B cell (primary cell): ENCODE measurements at regions not wholly inside any gene's neighbourhood (a gene's known extent, or its start where the extent isn't known, plus 50 kb on each side); places are given as distances from the start of the nearest gene placed in this dataset.

Source experiments
- ATAC-seq: fragments of 200-7000 bp; cut with Tn5 transposase; one replicate; pipeline ENCODE4 v1.10.0; 2021; ENCODE audit warnings: low read depth, mild to moderate bottlenecking, moderate number of reproducible peaks, moderate library complexity
- CTCF ChIA-PET: fragments of 350-600 bp; sonication (Branson Sonifier 250); formaldehyde crosslinking; loops from one replicate; lab custom pipeline; 2021; ENCODE audit warnings: antibody characterized with exemption, inconsistent platforms; lab: Charles Lee
- POLR2A ChIA-PET: fragments of 350-600 bp; sonication (Branson Sonifier 250); formaldehyde crosslinking; loops from one replicate; lab custom pipeline; 2021; ENCODE audit warnings: antibody characterized with exemption; lab: Charles Lee
- DNase-seq: peaks from one replicate; pipeline ENCODE4 v3.0.0; 2013
- H2AFZ ChIP-seq: 2 replicates; pipeline ENCODE4 v1.6.1; 2012; ENCODE audit warnings: mild to moderate bottlenecking, low read depth, low read length; ENCODE audit not compliant: insufficient read depth, poor library complexity, severe bottlenecking
- H3K27ac ChIP-seq, 2 donors: 1 replicate in 1 of 2; 2 replicates in 1 of 2; pipeline ENCODE4 v1.5.1; 2012 to 2013; ENCODE audit warnings: low read length in 2 of 2, mild to moderate bottlenecking in 2 of 2, moderate library complexity in 1 of 2
- H3K27me3 ChIP-seq, 4 experiments: fragments of 200-600 bp in 1 of 4; sonication (generic) in 1 of 4; replicated peaks in 1 of 4; 1 replicate in 2 of 4; 2 replicates in 2 of 4; pipeline versions ENCODE4 v1.6.1 to v1.7.0; 2013 to 2016; ENCODE audit warnings: low read length in 3 of 4, mild to moderate bottlenecking in 2 of 4, mixed read lengths in 1 of 4, moderate library complexity in 1 of 4; ENCODE audit not compliant: insufficient read depth in 4 of 4, control insufficient read depth in 3 of 4; ENCODE audit errors: control extremely low read depth in 1 of 4
- H3K36me3 ChIP-seq, 2 experiments: replicated peaks in 1 of 2; 1 replicate in 1 of 2; 2 replicates in 1 of 2; pipeline versions ENCODE4 v1.6.1 to v1.7.1; 2013; ENCODE audit warnings: low read length in 1 of 2; ENCODE audit not compliant: insufficient read depth in 2 of 2, control insufficient read depth in 1 of 2; ENCODE audit errors: control extremely low read depth in 1 of 2, extremely low read depth in 1 of 2
- H3K4me1 ChIP-seq, 2 donors: fragments of 200-600 bp in 1 of 2; sonication (generic) in 1 of 2; 1 replicate in 1 of 2; 2 replicates in 1 of 2; pipeline versions ENCODE4 v1.5.1 to v1.6.1; 2013 to 2017; ENCODE audit warnings: low read length in 2 of 2; ENCODE audit not compliant: control insufficient read depth in 2 of 2, insufficient read depth in 2 of 2
- H3K4me2 ChIP-seq: replicated peaks from 2 replicates; pipeline ENCODE3; 2012; ENCODE audit warnings: mild to moderate bottlenecking, low read depth, low read length; ENCODE audit not compliant: poor library complexity, severe bottlenecking
- H3K4me3 ChIP-seq, 5 experiments: fragments of 200-600 bp in 1 of 5; sonication (generic) in 1 of 5; 1 replicate in 3 of 5; 2 replicates in 2 of 5; pipeline versions ENCODE4 v1.5.1 to v1.7.0; 2011 to 2016; ENCODE audit warnings: low read length in 4 of 5, mild to moderate bottlenecking in 4 of 5, low read depth in 2 of 5, control low read depth in 1 of 5, moderate library complexity in 1 of 5; ENCODE audit not compliant: insufficient read depth in 1 of 5; ENCODE audit errors: control extremely low read depth in 1 of 5, extremely low read depth in 1 of 5
- H3K79me2 ChIP-seq: fragments of 200-600 bp; sonication (generic); one replicate; pipeline ENCODE4 v1.6.0; 2016; ENCODE audit warnings: low read length; ENCODE audit not compliant: control insufficient read depth, insufficient read depth
- H3K9ac ChIP-seq: fragments of 200-600 bp; sonication (generic); 2 replicates; pipeline ENCODE4 v1.6.1; 2017; ENCODE audit warnings: mild to moderate bottlenecking, low read length, moderate library complexity
- H3K9me3 ChIP-seq, 3 donors: one replicate each; pipeline versions ENCODE4 v1.6.1 to v1.7.1; 2013; ENCODE audit warnings: low read length in 2 of 3; ENCODE audit not compliant: control insufficient read depth in 2 of 3, insufficient read depth in 1 of 3; ENCODE audit errors: control extremely low read depth in 1 of 3
- H4K20me1 ChIP-seq: 2 replicates; pipeline ENCODE4 v1.6.0; 2012; ENCODE audit warnings: mild to moderate bottlenecking, low read length; ENCODE audit not compliant: insufficient read depth, control insufficient read depth, poor library complexity, severe bottlenecking
- H3K27ac Mint-ChIP-seq: one replicate; pipeline ENCODE4 v1.8.0; 2021; ENCODE audit warnings: mixed read lengths
- H3K27me3 Mint-ChIP-seq: one replicate; pipeline ENCODE4 v1.8.0; 2021; ENCODE audit warnings: mixed read lengths
- H3K4me1 Mint-ChIP-seq: one replicate; pipeline ENCODE4 v1.8.0; 2021; ENCODE audit warnings: mixed read lengths
- H3K4me3 Mint-ChIP-seq: one replicate; pipeline ENCODE4 v1.8.0; 2021; ENCODE audit warnings: mixed read lengths
- H3K9me3 Mint-ChIP-seq: one replicate; pipeline ENCODE4 v1.8.0; 2022; ENCODE audit warnings: mixed read lengths; ENCODE audit not compliant: insufficient read depth
- EZH2 ChIP-seq: IDR thresholded peaks from 2 replicates; pipeline ENCODE4 v1.6.1; 2012; ENCODE audit warnings: borderline replicate concordance, low read depth, mild to moderate bottlenecking, moderate library complexity, low read length; ENCODE audit not compliant: insufficient read depth, poor library complexity, severe bottlenecking
- WGBS: methylation state at CpG from one replicate; pipeline ENCODE4 v1.1.5; 2013; ENCODE audit warnings: missing lambda C conversion rate; ENCODE audit not compliant: insufficient coverage; 5-methylcytosine and 5-hydroxymethylcytosine counted together
- intact Hi-C: fragments of 100-400 bp; cut with micrococcal nuclease; formaldehyde crosslinking; loops from one replicate; pipeline ENCODE4 v1.10.0; 2022
- TF ChIP-seq, protein P1 (sequence below): fragments of 200-600 bp; IDR thresholded peaks from one replicate; pipeline ENCODE4 v1.8.0; 2022; ENCODE audit warnings: antibody characterized with exemption, mild to moderate bottlenecking

DNA sequence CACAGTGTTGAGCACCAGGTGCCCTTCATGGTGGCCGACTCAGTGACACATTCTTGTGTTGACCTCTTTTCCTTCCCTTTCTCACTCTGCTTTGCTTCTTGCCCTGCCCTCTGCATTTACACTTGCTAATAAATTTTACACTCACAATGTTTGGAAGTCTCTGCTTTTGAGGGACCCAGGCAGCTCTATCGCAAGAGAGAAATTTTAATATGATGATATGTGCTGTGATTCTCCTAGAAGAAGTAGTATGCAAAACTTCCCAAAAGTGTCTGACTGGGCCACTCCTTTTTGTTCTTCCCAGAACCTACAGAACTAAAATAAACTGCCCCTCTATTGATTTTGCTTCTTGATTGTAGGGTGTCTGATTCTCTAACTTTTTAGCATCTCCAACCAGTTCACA is 135.0 kb downstream of the IRS1 start:
- H4K20me1 ChIP-seq = no peaks in the 10 kb centered on the region
- Mint-ChIP-seq H3K4me3 (no peak overlapping the region), H3K27me3 (peaks cover 29% of the 10 kb centered on the region), H3K4me1 (no peaks in the 10 kb centered on the region), H3K27ac (no peak overlapping the region), H3K9me3 (no peaks in the 10 kb centered on the region)
- no peaks in the 10 kb centered on the region for H3K9me3 ChIP-seq
- ChIA-PET POLR2A (no interaction called here), CTCF (no interaction called here)
- peaks cover 0 to 3% (median 0%) of the 10 kb centered on the region in 4 experiments for H3K27me3 ChIP-seq
- H3K27ac ChIP-seq = no peak overlapping the region
- TF ChIP-seq EZH2 = no peak
- TF ChIP-seq, protein P1, sequence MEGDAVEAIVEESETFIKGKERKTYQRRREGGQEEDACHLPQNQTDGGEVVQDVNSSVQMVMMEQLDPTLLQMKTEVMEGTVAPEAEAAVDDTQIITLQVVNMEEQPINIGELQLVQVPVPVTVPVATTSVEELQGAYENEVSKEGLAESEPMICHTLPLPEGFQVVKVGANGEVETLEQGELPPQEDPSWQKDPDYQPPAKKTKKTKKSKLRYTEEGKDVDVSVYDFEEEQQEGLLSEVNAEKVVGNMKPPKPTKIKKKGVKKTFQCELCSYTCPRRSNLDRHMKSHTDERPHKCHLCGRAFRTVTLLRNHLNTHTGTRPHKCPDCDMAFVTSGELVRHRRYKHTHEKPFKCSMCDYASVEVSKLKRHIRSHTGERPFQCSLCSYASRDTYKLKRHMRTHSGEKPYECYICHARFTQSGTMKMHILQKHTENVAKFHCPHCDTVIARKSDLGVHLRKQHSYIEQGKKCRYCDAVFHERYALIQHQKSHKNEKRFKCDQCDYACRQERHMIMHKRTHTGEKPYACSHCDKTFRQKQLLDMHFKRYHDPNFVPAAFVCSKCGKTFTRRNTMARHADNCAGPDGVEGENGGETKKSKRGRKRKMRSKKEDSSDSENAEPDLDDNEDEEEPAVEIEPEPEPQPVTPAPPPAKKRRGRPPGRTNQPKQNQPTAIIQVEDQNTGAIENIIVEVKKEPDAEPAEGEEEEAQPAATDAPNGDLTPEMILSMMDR = no peak
- DNase-seq = no peak
- H2AFZ ChIP-seq = no peak overlapping the region
- intact Hi-C loops = no loop called here
- no peak for ATAC-seq
- H3K79me2 ChIP-seq = no peaks in the 10 kb centered on the region
- no peak overlapping the region for H3K4me3 ChIP-seq
- no peak overlapping the region for H3K9ac ChIP-seq
- H3K4me2 ChIP-seq = no peak overlapping the region
- H3K36me3 ChIP-seq = no peaks in the 10 kb centered on the region
- H3K4me1 ChIP-seq = no peaks in the 10 kb centered on the region
- 73% methylated on average over 1 of the region's 2 CpGs for WGBS

DNA sequence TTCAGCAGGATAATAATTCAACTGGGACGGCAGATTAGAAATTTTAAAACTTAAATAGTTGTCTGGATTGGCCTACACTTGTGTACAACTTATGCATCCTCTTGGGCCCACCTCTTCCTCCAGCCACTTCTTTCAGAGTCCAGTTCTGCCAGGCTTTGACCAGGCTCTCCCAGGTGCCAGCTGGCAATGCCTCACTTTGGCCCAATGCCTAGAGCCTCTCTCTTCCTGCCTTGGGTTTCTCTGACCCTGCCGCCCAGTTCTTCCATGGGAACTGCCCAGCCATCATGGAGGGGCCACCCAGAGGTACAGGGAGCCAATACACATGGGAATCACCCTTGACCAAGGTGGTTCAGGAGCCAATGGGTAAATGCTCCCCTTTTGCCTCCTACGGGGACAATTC is 135.5 kb downstream of the IRS1 start:
- H2AFZ ChIP-seq = no peak overlapping the region

More for the DNA sequence above, 135.5 kb downstream of the IRS1 start:
- no peak overlapping the region for H3K4me2 ChIP-seq
- ChIA-PET POLR2A (no interaction called here), CTCF (no interaction called here)
- TF ChIP-seq, protein P1 = no peak
- no peak for TF ChIP-seq EZH2
- WGBS = 68% methylated on average over 2 of the region's 3 CpGs
- no peak overlapping the region for H3K27ac ChIP-seq
- intact Hi-C loops = no loop called here
- H3K79me2 ChIP-seq = no peaks in the 10 kb centered on the region
- peaks cover 0 to 3% (median 0%) of the 10 kb centered on the region in 4 experiments for H3K27me3 ChIP-seq
- peaks cover 27% of the 10 kb centered on the region for H3K27me3 Mint-ChIP-seq
- no peaks in the 10 kb centered on the region for H3K36me3 ChIP-seq
- H3K27ac Mint-ChIP-seq = no peak overlapping the region
- no peaks in the 10 kb centered on the region for H3K4me1 Mint-ChIP-seq
- no peak overlapping the region for H3K4me3 ChIP-seq
- no peaks in the 10 kb centered on the region for H4K20me1 ChIP-seq
- H3K9me3 ChIP-seq = no peaks in the 10 kb centered on the region
- DNase-seq (no peak), ATAC-seq (no peak)
- no peak overlapping the region for H3K4me3 Mint-ChIP-seq
- no peak overlapping the region for H3K9ac ChIP-seq
- no peaks in the 10 kb centered on the region for H3K4me1 ChIP-seq
- no peaks in the 10 kb centered on the region for H3K9me3 Mint-ChIP-seq
